ENCODE measurements at regions not wholly inside any gene's neighbourhood (a gene's known extent, or its start where the extent isn't known, plus 50 kb on each side); places are given as distances from the start of the nearest gene placed in this dataset.

DNA sequence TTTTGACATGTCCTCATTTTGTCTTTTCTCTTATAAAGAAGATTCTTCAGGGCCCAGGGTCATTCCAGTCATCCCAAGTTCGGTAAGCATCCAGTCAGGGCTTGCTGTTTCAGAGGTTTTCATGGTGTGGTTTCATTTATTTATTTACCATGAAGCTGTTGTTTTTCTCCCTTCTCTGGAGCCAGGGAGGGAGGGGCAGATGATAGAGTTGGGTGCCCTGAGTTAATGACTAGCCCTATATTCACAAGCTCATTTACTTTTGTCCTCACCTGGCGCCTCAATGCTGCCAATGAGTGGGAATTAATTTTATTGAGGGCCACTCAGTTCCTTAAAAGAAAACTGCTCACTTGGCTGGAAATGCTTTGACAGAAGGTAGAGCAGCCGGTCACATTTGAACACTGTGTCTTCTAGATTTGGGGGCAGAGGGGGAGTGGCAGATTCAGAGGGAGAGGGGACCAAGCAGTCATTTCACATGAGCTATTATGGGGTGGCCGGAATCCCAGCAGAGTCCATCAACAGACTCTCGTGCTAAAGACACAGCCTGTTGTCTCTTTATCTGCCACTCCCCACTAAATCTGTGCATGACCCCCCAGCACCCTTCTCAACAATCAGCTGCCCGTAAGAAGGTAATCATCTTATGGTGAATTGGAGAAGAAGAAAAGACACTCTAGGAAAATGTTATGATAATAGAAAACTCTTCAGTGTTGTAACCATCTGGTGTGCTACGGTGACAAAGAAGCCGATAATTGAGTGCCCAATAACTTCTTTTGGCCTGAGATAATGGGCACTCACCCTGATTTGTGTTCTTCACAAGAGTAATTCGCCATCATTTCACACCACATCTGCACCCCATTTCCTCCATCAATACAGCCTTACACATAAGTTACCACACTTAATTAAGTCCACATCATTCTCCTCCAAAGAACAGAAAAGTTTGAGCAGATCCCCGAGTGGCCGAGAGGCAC, 573.5 kb upstream of the JAG1 start:
- no peak for DNase-seq (ENCODE audit: low read depth in 2 of 2)

DNA sequence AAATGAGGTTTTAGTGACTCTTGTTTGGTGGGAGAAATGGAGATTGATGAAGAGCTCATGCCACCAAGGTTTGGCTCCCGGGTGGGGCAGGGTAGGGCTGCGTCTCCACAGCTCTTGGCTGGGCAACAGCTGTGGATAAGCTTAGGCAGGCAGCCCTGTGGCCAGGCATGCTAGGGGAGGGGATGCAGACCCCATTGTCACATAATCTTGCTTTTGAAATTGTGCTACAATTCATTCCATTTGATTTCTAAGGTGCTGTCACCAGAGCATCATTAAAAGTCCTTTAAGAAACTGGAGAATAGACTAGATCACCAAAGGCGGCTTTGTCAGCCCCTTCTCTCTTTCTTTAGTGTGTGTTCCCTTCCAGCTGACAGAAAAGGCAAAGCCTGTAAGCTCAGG, 574.2 kb upstream of the JAG1 start:
- DNase-seq (ENCODE audit: low read depth in 2 of 2): no peak

DNA sequence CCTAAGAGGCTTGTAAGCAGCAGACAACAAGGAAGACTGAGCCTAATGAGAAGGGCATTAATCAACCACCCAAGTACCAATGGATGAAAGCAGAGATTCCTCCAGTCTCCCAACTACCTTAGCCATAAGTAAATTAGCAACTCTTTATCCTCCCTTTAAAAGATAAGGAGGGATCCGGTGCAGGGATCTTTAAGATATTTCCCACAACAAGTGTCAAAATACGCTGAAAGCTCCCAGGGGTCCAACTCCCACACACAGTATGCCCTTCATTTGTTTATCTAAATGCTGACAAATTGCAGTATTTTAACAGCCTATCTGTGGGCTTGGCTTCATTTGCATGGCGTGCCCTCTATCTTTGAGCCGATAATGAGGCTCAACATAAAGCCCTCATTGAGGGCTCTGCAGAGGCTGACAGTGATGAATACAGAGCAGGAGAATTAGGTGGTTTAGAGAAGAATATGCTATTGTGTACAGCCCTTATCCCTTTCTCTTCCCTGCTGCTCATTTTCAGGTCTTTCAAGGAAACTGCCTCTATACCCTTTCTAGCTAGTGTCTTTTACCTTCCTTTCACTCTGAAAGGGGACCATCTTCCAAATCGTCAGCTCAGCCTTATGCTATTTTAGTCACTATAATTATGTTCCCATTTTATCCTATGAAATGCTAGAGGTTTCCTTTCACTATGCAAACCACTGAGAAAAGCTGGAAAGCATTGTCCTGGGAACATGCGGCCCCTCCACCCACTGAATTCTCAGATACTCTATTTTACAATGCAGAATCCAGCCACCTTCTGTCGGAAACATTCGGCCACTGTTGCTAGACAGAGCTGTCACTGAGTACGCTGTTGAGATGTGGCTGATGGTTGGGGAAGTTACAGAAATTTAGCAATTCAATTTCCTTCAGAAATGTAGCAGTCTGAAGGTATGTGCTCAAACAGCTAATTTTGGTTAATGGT, 575.2 kb upstream of the JAG1 start:
- no peak for DNase-seq (ENCODE audit: low read depth in 2 of 2)

GRCh38 chr20:11249683-11250082, 575.9 kb upstream of the JAG1 start:
- no peak for DNase-seq (ENCODE audit: low read depth in 2 of 2)

DNA sequence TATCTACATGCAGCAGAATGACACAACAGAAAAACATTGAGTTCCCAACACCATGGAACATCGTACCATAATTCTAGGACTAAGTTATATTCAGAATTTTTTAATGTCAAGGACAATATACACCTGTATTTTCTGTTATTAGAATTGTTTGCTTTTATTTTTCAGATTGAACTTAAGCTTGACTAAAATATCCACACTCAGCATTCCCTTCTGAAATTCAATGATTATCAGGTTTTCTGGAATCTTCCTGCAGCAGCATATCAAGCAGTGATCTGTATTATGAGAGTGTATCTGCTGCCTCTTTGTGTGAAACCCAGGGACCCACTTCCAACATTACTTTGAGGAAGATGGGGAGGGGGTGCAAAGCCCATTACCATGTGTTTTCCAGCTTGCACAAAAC, 578.6 kb upstream of the JAG1 start:
- no peak for DNase-seq (ENCODE audit: low read depth in 2 of 2)

DNA sequence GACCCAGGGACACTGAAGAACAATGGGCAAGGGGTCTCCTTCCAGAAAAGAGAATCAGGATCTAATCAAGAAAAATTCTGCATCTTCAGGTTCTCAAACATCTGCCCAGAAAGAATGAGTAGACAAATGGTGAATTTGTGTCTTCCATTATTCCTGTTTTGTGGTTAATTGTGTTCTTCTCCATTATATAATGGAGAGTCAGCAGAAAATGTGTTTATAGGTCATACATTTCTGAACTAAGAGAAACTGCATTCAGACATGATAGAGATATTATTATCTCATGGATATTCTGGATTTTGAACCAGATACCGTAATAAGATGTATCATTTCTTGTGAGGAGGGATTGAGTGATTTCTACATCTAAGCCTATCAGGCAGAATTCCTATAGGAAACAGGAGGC, 581.7 kb upstream of the JAG1 start:
- DNase-seq (ENCODE audit: low read depth in 2 of 2): no peak

DNA sequence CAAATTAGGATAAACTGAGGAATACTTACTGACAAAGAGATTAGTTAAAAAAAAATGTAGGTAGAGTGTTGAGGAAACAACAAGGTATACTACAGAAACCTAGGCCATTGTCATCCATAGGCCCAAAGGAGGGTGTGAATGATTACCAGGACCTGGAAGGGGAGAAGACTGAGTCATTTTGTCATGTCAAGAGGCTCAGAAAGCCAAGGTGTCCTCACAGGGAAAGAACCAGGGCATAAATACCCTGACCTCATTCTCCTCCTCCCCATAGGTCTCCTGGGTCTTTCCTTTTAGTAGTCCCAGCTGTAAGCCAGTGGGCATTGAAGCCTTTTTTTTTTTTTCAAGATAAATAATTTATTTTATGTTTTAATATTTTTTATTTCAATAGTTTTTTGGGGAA, 582.1 kb upstream of the JAG1 start:
- no peak for DNase-seq (ENCODE audit: low read depth in 2 of 2)

- DNase-seq (ENCODE audit: low read depth in 2 of 2): no peak
Observed at GRCh38 chr20:11260611-11261010, 586.8 kb upstream of the JAG1 start.

- no peak for DNase-seq (ENCODE audit: low read depth in 2 of 2)
Observed at GRCh38 chr20:11261533-11262000, 587.8 kb upstream of the JAG1 start.

DNA sequence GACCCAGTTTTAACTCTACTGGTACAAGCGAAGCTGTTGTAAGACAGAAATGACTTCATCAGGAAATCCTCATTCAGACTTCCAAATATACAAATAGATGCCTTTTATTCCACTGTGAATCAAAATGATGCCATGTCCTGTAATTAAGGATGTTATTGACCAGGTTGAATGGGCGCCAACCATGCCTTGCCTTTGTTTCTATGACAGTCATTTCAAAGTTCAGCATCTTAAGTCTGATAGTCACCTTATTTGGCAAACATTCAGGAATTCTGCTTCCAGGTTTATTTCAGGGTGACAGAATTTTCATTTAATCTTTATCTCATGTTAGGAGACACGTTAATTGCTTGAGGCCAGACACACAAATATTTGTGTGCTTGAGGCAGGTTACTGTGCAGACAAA, 592.8 kb upstream of the JAG1 start:
- DNase-seq (ENCODE audit: low read depth in 2 of 2): no peak

GRCh38 chr20:11267131-11267761, 593.4 kb upstream of the JAG1 start:
- no peak for DNase-seq (ENCODE audit: low read depth in 2 of 2)

DNA sequence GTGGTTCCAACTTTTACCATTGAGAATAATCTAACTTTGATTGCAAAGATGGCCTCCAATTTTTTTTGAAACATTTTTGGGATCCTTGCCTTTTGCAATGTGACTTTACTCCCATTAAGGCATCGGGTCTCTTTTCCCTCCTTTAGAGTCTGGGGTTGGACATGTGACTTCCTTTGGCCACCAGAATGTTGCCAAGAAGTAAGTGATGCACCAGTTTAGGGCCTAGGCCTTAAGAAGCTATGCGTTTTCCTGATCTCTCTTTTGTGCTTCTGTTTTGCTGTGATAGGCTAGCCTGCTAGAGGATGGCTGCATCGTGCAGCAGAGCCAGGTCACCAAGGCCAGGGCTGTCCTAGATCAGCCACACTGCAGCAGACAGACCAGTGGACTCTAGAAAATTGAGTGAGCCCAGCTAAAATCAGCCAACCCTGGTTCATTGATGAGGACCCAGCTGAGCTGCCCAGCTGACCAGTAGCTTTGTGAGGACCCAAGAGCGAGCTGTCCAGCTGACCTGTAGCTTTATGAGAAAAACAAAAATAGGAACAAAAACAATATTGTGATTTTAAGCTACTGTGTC, 594.0 kb upstream of the JAG1 start:
- no peak for DNase-seq (ENCODE audit: low read depth in 2 of 2)

GRCh38 chr20:11270566-11270965, 596.8 kb upstream of the JAG1 start:
- no peak for DNase-seq (ENCODE audit: low read depth in 2 of 2)

- DNase-seq (ENCODE audit: low read depth in 2 of 2): no peak
Observed at GRCh38 chr20:11271319-11271718, 597.5 kb upstream of the JAG1 start.

GRCh38 chr20:11271920-11272594, 598.3 kb upstream of the JAG1 start:
- DNase-seq (ENCODE audit: low read depth in 2 of 2): no peak

DNA sequence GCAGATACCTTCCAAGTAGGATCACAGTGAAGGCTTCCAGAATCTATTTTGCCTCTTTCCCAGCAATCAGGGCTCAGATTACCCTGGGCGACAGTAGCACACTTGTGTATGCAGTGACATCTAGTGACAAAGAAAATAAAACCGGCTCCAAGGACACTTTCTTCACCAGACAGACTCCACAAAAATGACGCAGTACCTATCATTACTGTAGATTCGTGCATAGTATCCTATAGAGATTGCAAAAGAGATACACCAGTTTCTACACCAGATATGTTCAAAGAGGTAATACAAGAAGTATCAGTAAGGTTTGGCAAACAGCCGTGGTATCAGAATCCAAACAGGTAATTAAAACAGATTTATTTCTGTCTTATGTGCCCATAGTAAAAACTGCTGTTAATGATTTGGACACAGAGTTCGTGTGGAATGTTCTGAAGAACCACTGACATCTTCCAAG, 600.4 kb upstream of the JAG1 start:
- DNase-seq (ENCODE audit: low read depth in 2 of 2): no peak

DNA sequence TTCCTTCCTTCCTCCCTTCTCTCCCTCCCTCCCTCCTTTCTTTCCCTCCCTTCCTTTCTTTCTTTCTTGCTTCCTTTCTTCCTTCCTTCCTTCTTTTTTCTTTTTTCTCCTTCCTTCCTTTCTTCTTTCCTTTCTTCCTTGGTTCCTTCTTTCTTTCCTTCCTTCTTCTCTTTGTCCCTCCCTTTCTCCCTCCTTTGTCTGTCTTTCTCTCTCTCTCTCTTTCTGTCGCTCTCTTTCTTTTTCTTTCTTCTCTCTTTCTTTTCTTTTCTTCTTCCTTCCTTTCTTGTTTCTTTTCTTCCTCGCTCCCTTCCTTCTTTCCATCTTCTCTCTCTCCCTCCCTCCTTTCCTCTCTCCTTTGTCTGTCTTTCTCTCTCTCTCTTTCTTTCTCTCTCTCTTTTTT, 601.9 kb upstream of the JAG1 start:
- no peak for DNase-seq (ENCODE audit: low read depth in 2 of 2)

DNA sequence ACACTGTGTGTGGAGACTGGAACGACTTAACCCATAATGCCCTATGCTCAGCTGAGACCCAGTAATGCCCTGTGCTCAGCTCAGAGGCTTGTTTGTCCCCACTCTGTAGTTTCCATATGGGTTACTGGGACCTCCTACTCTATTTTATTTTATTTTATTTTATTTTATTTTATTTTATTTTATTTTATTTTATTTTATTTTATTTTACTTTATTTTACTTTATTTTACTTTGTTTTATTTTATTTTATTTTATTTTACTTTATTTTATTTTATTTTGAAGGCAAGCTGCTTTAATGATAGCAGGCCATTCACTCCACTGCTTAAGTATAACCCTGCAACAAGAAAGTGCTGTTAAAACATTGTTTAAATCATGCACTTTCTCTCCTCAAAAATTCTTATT, 603.4 kb upstream of the JAG1 start:
- no peak for DNase-seq (ENCODE audit: low read depth in 2 of 2)

- no peak for DNase-seq (ENCODE audit: low read depth in 2 of 2)
Observed at GRCh38 chr20:11277858-11278257, 604.1 kb upstream of the JAG1 start.

DNA sequence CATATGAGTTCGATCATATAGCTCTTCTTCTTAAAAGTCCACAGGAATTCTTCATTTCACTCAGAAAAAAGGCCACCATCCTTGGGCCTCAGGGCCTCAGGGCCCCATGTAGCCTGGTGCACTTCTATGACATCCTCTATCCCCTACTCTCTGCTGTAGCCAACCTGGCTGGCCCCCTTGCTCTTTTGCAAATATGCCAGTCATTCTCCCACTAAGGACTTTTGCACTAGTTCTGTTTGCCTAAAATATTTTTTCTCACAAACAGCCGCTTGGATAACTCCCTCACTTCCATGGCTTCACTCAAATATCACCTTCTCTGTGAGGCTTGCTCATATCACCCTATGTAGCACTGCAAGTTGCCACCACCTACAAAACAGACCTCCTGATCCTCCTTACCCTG, 604.7 kb upstream of the JAG1 start:
- no peak for DNase-seq (ENCODE audit: low read depth in 2 of 2)

- no peak for DNase-seq (ENCODE audit: low read depth in 2 of 2)
Observed at GRCh38 chr20:11281240-11281639, 607.4 kb upstream of the JAG1 start.
